ENCODE measurements at regions not wholly inside any gene's neighbourhood (a gene's known extent, or its start where the extent isn't known, plus 50 kb on each side); places are given as distances from the start of the nearest gene placed in this dataset.

DNA sequence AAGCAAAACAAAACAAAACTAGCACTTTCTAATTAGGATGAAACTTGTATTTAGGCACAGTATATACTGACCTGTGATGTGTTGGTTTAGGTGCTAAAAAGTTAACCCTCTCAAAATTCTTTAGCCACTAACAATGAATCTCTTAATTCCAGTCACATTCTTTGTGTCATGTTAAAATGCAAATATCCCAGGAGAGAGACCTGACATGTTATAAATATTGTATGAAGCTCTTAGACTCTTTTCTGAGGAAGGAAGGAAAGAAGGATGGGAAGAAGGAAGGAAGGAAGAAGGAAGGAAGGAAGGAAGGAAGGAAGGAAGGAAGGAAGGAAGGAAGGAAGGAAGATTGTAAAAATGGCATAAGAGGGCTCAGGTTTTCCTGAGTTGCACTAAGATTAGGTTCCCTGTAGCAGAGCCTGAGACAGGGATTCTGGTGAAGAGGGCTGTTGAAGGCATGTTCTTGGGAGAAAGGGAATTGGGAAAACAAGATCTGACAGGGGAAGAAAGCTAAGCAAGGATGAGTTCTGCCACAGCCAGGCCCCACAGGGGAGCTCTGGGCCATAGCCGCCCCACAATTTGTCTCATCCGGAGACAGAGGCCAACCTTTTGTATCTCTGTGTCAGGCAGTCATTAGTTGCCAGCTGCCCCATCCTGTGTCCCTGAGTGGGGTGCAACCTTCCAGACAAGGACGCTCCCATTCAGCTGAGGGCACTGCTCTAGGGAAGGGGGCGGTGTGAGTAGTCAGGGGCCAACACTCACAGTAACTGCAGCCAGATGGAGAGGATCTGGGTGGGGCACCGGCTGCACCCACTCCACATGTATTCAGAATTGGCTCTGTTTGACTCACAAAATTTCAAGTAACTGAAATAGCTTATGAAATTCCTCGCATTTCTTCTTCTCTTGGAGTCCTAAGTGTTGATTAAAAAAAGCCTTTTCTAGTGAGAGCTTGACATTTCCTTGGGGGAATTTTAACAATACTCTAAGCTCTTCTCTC, 189.3 kb upstream of the ARG1 start:
- no peak for DNase-seq

DNA sequence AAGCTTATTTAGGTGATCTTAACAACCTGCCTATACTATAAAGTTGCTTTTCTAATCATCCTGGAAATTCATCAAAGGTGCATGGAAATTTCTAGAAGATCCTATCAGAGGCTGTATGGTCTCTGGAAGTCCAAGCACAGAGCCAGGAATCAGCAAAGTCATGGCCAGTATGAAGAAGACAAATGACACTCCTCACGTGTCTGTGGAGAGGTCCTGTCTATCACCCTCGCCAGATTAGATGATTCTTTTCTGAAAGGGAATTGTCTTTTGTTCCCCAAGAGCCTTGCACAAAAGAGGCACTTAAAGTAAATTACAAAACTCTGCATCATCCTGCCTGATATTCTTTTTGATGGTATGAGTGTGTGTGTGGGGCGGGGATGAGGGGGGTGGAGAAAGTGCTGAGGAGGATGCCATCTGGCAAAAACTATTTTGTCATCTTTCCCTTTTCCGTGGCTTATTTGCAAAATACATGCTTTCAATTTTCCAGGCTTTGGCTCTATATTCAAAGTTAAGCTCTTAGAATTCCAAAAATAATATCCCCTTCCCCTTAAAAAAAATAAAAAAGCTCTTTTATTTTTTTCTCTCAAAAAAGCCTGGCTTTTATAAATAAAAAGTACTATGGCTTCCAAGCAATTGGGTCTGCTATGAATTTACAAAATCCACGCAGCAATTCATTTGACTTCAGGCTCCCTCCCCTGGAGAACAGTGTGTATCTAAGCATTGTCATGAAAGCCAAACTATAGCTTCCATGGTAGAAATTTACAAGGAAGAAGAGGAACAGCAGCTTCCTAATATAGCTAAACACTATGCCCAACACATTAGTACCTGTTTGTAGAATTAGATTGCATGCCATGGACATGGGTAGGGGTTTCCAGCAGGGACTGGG, 185.2 kb upstream of the ARG1 start:
- DNase-seq: no peak

DNA sequence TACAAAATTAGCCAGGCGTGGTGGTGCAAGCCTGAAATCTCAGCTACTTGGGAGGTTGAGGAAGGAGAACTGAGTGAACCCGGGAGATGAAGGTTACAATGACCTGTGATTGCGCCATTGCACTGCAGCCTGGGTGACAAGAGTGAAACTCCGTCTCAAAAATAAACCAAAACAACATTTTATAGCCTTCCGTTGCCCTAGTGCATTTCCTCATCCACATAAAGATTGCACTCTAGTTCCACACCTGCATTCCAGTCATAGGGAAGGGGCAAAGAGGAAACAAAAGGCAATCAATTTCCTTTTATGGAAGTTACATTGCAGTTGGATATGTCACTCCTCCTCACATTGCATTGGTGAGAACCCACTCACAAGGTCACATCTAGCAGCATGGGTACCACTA, 182.7 kb upstream of the ARG1 start:
- no peak for DNase-seq

DNA sequence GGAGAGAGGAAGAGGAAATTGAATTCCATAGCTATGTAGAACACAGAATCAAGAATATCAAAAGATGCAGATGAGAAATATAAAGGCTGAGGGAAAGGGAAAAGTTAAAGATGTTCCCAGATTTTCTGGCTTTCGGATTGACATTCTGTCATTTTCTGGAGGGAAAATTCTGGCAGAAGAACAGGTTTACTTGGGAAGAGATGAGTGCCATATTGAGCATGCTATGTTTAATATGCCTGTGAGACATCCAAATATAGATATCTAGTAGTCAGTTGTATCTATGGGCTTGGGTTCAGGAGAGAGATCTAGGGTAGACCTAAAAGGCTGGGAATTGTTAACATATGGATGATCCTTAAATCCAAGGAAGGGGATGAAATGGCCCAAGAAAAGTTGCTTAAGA, 181.9 kb upstream of the ARG1 start:
- no peak for DNase-seq

DNA sequence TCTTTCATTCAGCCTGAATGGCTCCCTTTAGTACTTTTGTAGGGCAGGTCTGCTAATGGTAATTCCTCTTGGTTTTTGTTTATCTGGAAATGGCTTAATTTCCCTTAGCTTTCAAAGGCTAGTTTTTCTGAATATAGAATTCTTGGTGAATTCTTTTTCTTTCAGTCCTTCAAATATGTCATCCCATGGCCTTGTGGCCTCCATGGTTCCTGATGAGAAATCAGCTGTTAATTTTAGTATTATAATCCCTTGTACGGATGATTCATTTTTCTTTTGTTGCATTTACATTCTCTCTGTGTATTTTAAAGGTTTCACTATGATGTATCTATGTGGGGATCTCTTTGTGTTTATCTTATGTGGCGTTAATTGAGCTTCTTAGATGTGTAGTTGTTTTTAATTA, 179.6 kb upstream of the ARG1 start:
- no peak for DNase-seq

DNA sequence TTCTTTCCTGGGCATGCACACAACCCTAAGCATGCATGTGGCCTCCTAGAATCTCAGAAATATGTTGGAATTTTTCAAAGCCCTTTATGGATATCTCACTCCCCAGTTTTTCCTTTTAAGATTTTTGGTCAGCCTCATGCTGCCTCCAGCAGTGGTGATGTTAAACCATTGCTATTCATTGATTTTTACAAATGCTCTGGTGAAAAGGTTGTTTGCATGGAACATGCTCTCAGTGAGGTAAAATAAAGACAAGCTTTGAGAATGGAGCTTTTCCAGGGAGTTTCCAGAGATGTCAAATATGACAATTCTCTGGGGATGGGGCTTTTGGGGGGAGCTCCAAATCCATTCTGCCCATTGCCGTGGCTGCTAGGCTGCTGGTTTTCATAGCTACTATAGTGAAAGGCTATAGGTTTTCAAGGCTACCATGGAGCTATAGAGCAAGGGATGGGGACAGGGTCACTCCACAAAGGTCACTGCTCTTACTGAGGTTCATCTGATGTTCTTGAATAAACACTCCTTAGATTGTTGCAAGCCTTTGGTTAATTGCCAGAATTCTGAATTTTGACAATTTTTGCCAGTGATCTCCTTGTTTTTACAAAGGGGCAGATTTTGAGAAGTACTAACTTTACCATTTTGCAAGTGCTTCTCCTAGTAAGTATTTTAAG, 178.1 kb upstream of the ARG1 start:
- no peak for DNase-seq

DNA sequence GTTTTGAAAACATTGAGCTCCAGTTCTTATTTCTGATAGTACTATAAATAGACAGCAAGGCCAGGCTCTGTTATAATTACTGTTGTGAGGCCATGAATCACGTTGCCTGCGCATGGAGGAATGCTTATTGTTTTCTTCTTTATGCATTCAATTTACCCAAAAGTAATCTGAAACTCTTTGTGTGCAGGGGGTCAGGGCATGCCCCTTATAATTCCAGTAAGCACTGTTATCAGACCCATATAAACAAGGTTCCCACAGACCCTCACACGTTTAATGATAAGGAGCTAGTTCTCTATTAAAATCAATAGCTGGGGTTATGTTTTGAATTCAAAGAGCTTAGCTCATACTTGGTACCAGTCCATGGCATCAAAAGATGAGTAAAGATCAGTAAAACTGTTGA, 174.8 kb upstream of the ARG1 start:
- DNase-seq: no peak

DNA sequence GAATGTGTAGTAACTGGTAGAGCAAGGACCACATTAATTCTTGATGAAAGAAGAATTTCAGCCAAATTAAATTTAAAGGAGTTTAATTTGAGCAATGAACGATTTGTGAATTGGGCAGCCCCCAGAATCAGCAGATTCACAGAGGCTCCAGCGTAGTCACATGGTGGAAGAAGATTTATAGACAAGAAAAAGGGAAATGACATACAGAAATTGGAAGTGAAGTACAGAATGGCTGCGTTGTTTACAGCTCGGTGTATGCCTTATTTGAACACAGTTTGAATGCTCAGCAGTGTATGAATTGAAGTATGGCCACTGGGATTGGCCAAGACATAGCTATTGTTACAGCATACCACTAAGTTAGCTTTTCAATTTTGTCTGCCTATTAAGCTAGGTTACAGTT, 173.6 kb upstream of the ARG1 start:
- DNase-seq: no peak

DNA sequence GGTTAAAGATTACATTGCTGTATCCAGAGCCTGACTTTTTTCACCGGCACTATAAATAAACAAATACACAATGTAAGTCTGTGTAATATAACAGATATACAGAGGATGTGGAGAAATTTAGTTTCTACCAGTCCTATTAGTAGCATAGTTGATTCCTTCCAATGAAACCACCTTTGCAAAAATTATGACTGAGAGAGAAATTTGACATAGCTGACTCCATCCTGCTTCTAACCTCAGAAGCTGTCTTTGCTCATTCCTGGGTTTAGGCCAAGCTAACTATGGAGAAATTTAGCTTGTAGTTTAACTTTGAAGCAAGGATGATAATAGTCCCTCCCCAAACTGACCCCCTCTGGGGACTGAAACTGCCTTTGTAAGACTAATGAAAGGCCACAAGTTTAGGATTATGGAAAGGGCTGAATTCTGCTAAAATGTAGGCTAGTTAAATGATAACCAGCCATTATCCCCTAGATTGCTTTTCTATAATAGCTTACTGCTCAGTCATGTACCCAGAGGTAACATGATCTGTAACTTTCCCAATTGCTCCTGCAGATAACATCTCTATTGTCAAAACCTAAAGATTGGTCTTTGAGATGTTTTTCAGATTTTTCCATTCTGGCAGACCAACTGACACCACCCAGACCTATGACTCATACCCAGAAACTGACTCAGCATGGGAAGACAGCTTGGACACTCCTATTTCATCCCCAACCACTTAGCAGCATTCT, 172.8 kb upstream of the ARG1 start:
- no peak for DNase-seq

DNA sequence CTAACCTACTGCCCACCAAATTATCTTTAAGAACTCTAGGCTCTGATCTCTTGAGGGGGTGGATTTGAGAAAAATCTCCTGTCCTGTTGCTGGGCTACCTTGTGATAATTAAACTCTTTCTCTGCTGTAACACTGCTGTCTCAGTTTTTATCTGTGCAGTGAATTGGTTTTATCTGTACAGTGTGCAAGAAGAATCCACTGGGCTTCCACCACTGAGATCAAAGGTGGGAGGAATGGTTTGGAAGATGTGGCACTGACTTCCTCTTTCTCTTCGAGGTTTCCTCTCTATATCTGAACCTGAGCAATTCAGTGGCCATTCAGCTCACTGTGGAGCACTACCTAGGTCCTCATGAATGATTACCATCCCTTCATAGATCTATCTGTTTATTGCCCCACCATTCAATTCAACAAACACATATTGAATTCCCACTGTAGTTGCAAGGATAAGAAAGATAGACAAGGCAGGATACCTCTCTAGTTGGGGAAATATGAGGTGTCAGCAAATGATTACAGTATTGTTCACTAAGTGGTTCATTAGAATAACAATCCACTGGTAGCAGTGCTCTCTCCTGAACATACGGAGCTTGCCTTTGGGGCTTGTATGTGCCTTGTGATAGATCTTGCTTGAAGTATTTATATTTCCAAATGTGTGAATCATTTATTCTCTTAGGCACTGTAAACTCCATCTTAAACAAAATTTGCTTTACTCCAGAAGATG, 172.1 kb upstream of the ARG1 start:
- no peak for DNase-seq

DNA sequence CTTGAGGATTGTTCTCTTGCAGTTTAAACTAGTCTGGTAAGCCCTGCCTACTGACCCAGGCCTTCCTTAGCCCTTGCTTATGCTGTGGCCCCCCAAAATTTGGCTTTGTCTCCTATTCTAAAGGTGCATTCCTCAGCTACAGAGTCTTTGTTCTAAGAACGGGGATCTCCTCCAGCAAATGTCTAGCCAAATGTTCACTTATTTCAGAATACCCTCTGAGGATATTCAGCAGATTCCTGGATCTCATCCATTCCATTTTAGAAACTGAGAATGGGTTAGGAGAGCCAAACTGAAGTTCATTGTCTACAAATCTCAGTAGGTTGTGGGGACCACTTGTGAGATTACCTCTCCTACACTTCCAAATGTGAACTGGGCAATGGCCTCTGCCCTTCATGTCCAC, 164.2 kb upstream of the ARG1 start:
- DNase-seq: no peak

DNA sequence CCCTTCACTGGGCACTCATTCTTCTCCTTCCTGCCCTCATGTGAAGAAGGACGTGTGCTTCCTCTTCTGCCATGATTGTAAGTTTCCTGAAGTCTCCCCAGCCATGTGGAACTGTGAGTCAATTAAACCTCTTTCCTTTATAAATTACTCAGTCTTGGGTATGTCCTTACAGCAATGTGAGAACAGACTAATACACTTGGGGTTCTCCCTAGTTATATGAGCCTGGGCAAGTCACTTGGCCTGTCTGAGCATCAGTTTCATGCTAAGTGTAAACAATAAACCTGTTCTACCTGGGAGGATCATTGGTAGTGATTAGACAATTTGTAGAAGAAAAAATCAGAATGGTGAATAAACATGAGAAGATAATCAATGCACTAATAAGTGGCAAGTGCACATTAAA, 162.2 kb upstream of the ARG1 start:
- no peak for DNase-seq

DNA sequence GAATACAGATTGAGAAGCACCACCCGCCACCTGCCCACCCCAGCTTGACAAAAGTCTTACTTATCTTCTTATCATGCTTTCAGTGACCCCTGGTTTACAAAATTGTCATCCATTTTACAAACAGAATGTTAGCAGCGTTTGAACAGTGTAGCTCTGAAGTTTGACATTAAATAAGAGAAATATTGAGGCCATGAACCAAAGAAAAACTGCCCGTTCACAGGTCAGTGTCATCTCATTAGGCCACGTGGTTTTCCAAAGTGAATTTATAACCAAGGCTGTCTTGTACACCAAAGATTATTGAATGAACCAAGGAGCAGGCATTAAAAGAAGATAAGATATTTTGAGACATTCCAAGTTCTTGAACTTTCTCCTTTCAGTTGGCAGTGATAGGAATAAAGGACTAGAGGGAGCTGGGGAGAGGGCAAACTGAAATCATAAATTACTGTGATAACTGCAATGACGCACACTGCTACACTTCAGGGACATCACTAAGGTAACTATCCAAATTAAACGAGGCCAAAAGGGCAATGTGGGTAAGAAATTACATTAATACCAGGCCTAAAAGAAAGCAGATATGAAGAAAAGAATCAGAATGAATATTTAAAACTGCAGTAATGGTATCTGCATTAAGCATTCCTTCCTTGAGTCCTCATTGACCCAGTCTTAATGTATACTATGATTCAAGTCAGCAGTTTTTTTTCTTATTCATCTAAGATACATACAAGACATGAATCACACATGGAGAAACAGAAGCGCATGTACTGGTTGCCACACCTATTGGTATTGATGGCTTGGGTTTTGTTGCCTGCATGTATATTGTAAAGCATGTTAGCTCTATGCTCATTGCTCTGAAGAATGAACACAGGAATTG, 159.8 kb upstream of the ARG1 start:
- DNase-seq: no peak

DNA sequence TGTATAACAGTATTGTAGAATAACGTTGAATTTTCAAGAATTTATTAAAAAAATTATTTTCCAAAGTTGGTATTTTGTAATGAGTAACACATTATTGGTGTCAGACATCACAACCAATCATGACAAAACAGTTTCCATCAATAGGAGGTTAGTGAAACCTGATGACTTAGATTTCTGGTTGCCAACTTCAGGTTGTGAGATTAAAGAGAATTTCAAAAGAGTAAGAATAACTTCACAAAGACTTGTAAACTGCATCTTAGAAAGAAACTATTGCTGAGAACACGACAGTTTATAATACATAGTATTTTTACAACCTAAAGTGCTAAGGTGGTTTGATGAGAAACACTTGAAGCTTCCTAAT, 159.2 kb upstream of the ARG1 start:
- DNase-seq: no peak

DNA sequence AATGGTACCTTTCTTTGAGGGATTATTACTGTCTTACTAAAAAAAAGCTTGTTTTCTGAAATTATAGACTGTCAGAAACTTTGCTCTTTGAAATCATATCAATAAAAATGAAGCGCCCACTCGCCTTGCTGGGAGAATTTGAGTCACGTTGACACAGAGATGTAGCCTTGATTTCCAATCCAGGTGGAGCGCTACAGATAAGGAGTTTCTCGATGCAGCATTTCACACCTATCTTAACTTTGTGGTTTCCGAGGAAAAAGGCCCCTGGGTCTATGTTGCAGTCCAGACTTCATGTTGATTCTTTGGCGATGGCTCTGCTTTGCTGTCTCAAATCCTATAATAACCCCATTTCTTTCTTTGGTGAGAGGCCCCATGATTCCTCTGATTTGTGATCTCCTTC, 158.1 kb upstream of the ARG1 start:
- no peak for DNase-seq

DNA sequence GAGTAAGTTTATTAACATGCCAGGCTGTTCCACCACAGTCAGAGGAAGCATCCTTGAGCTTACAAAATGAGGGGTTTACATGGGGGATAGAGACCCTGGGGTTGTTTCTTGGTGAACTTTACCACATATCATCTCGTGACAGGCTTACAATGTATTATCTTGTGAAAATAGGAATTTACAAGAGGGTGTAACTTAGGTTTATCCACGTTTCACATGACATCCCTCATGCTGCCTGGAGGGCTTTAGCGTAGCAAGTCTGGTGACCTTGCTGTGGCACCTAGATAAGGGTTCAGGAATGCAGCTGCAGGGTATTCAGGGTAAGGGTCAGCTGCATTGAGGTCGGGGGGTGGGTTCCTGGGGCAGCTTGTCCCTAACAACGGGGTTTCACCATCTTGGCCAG, 154.6 kb upstream of the ARG1 start:
- DNase-seq: no peak

DNA sequence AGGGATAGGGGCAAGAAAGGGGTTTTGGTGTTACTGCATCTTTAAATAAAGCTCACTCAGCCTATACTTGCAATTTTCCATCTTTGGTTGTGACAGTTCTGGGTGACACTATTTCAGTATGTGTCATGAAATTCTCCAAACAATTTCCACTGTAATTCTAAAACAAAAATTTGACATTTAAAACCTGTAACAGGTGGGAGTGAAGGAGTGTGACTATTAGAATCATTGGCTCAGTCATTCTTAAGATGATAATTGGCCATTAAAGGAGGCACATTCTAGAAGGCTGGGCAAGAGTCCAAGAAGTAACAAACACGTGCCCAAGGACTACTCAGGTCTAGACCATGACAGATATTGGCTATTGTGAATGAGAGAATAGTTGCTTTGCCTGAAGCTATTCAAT, 153.3 kb upstream of the ARG1 start:
- DNase-seq: no peak

DNA sequence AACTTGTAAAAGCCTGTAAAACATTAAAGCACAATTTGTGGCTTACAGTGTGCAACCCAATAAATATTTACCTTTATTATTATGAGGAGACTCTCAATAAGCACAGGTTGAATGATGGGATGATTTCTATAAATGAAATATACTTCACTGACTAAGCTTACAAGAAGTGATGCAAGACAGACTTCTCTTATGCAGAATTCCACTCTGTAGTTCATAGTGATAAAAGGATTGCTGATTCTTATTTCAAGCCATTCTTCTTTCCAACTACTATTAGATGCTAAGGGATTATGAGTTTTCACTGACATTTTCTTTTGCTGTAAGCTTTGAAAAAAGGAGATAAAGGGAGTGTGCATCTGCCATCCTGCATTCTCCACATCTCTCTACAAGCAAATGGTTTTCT, 149.0 kb upstream of the ARG1 start:
- no peak for DNase-seq

DNA sequence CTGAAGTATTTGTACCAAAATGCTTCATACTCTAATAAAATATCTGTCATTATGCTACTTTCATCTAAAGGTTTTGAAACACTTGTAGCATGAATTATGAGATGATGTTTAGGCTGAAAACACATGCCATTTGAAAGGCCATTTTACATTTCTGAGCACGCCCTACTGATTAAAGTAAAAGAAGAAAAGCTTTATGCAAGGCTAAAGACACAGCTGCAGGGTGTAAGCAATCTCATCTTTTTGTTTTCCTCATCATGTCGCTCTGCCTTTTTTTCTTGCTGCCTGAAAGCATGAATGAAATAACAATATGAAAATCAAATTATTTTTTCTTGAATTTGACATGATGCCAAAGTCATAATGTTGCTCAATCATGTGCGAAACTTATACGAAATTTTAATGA, 148.6 kb upstream of the ARG1 start:
- no peak for DNase-seq

DNA sequence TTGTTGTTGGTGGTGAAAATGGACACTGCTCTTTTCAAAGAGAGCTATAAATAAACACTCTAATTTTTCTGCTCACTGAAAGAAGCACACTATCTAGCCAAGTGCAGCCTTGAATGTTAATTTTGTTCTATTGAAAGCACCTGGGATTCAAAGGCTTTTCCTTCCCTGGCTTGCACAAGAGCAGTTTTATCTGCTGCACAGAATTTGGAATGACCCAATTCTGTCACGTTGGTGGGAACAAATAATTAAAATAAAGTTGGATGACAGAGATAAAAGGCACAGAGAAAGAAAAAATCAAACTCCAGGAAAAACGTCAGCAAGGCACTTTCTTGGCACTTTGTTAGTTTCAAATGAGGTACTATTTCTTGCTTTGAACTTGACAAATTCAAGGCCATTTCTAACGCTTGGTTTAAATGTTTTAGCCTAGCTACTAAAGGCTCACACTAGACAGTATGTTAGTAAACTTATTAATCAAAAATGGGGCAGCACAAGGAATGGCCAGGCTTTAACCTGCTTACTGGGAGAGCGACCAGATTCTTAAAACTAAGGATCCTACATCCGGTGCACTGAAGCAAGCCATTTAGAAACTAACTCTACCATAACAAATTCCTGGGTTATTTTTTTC, 145.5 kb upstream of the ARG1 start:
- no peak for DNase-seq

DNA sequence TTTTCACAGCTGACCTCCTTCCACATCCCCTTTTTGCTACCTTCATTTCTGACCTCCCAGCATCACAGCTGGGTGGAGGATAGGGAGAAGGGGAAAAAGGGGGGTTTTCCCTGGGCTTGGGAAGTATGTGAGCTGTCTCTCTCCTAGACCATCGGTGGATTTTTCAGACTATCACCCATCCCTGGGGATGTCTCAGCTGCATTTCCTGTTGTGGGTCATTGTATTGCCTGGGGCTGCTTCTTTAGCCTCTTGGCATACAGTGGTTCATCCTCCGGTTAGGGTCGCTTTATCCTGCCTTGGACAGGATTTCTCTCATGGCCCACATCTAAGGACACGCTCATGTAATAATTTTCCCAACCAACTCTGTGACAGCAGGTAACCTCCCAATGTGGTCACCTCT, 142.5 kb upstream of the ARG1 start:
- no peak for DNase-seq
